DND-41 (cell line): ENCODE measurements at regions not wholly inside any gene's neighbourhood (a gene's known extent, or its start where the extent isn't known, plus 50 kb on each side); places are given as distances from the start of the nearest gene placed in this dataset.

Source experiments
- CTCF ChIP-seq: IDR thresholded peaks from 2 replicates; pipeline ENCODE4 v1.5.1; 2012; ENCODE audit warnings: borderline replicate concordance, low read length, moderate library complexity, mild to moderate bottlenecking; ENCODE audit not compliant: poor library complexity, severe bottlenecking; ENCODE audit errors: extremely low read depth
- EZH2 ChIP-seq: IDR thresholded peaks from 3 replicates; pipeline ENCODE4 v1.6.1; 2012; ENCODE audit warnings: borderline replicate concordance, low read depth, mild to moderate bottlenecking, moderate library complexity, low read length, inconsistent platforms; ENCODE audit not compliant: severe bottlenecking

DNA sequence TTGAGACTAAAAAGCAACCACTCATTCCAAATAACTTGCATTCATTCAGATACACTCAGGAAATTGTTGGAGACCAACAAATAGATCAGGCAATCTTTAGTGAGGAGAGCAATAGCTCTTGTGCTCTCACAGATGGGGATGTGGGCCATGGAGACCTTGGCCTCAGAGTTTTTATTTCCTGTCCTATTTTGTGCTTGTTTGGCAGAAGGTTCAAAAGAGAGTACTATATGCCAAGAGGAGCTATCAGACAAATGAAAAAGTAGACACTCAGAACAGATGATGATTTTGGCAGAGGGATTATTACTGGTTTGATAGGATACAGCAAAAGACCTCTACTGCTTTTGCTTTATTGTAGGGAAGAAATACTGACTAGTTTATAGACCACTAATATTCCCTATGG lies 230.2 kb downstream of the KCNE4 start:
- no peak for TF ChIP-seq CTCF
- TF ChIP-seq EZH2: no peak
